Endothelial cell of umbilical vein (primary cell): ENCODE measurements at regions not wholly inside any gene's neighbourhood (a gene's known extent, or its start where the extent isn't known, plus 50 kb on each side); places are given as distances from the start of the nearest gene placed in this dataset.

Source experiments
- EZH2 ChIP-seq: IDR thresholded peaks from 2 replicates; pipeline ENCODE4 v1.6.1; 2012; ENCODE audit warnings: borderline replicate concordance, low read depth, mild to moderate bottlenecking, moderate library complexity, low read length, inconsistent platforms; ENCODE audit not compliant: severe bottlenecking
- FOS ChIP-seq: IDR thresholded peaks from 2 replicates; pipeline ENCODE4 v1.6.1; 2011; ENCODE audit warnings: mild to moderate bottlenecking, low read length, moderate library complexity, borderline replicate concordance; ENCODE audit not compliant: insufficient read depth
- POLR2A ChIP-seq: IDR thresholded peaks from 2 replicates; pipeline ENCODE4 v1.6.1; 2012; ENCODE audit warnings: low read depth, mild to moderate bottlenecking, control low read depth, low read length
- POLR2AphosphoS5 ChIP-seq: IDR thresholded peaks from 2 replicates; pipeline ENCODE4 v1.6.1; 2012; ENCODE audit warnings: low read depth, mild to moderate bottlenecking, control low read depth, low read length, moderate library complexity; ENCODE audit not compliant: insufficient read depth
- TF ChIP-seq, protein P1 (sequence below), 2 donors: IDR thresholded peaks; 1 replicate in 1 of 2; 2 replicates in 1 of 2; pipeline ENCODE4 v1.5.1; 2011; ENCODE audit warnings: low read length in 2 of 2, mild to moderate bottlenecking in 2 of 2, moderate library complexity in 2 of 2, control low read depth in 1 of 2, inconsistent platforms in 1 of 2, low read depth in 1 of 2; ENCODE audit not compliant: insufficient read depth in 1 of 2; ENCODE audit errors: extremely low read depth in 1 of 2

DNA sequence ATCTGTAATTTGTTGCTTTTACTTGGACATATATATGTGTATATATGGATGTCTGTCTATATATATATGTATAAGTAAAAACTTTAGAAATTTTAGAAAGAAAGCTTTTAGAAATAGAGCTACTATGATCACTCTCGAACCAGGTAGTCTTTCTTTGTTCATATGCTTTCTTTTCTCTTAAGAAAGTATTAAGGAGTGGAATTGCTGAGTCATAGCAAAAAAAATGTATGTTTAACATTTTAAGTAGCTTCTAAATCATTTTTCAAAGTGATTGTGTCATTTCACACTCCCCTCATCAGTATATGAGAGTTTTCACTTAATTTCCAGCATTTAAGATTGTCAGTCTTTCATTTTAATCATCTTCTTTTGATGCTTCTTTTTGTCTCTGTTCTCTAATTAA is 447.9 kb upstream of the TECRL start:
- TF ChIP-seq, protein P1, sequence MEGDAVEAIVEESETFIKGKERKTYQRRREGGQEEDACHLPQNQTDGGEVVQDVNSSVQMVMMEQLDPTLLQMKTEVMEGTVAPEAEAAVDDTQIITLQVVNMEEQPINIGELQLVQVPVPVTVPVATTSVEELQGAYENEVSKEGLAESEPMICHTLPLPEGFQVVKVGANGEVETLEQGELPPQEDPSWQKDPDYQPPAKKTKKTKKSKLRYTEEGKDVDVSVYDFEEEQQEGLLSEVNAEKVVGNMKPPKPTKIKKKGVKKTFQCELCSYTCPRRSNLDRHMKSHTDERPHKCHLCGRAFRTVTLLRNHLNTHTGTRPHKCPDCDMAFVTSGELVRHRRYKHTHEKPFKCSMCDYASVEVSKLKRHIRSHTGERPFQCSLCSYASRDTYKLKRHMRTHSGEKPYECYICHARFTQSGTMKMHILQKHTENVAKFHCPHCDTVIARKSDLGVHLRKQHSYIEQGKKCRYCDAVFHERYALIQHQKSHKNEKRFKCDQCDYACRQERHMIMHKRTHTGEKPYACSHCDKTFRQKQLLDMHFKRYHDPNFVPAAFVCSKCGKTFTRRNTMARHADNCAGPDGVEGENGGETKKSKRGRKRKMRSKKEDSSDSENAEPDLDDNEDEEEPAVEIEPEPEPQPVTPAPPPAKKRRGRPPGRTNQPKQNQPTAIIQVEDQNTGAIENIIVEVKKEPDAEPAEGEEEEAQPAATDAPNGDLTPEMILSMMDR (IDR thresholded peaks at IDR 0.05; ENCODE audit: extremely low read depth in 1 of 2, insufficient read depth in 1 of 2, low read depth in 1 of 2, low read length in 2 of 2): no peak
- TF ChIP-seq EZH2 (no peak), FOS (no peak), POLR2AphosphoS5 (no peak), POLR2A (no peak)
